ENCODE measurements at regions not wholly inside any gene's neighbourhood (a gene's known extent, or its start where the extent isn't known, plus 50 kb on each side); places are given as distances from the start of the nearest gene placed in this dataset.

- TF ChIP-seq CTCF (IDR thresholded peaks at IDR 0.05) (no peak), POLR2A (IDR thresholded peaks at IDR 0.05) (no peak)
These were observed 86.6 kb downstream of the LSMEM1 start for GRCh38 chr7:112567388-112567787.

All from heart left ventricle (tissue), 13 donors.